Endothelial cell of umbilical vein (primary cell): ENCODE measurements at regions not wholly inside any gene's neighbourhood (a gene's known extent, or its start where the extent isn't known, plus 50 kb on each side); places are given as distances from the start of the nearest gene placed in this dataset.

Experiments used
- BruUV-seq: library from RNA; stranded (reverse); fragments of 400-500 nt; replicated peaks from 2 replicates; lab custom pipeline; 2021; lab: Mats Ljungman, UMichigan
- CTCF ChIA-PET: fragments of 300-600, 350-600 bp; sonication (Branson Sonifier 250); formaldehyde crosslinking; loops from one replicate; lab custom pipeline; 2021; ENCODE audit warnings: antibody characterized with exemption, inconsistent platforms; lab: Charles Lee
- POLR2A ChIA-PET: fragments of 300-600, 350-600 bp; sonication (Branson Sonifier 250); formaldehyde crosslinking; loops from one replicate; lab custom pipeline; 2021; ENCODE audit warnings: antibody characterized with exemption, inconsistent platforms; lab: Charles Lee
- DNase-seq: peaks from one replicate; pipeline ENCODE4 v3.0.0-alpha.2; 2011; ENCODE audit warnings: low read depth, low spot score
- FAIRE-seq: peaks from 2 replicates; lab custom pipeline; 2011; peaks lifted over from hg19 to GRCh38; lab: Jason Lieb, UNC
- H2AFZ ChIP-seq: 2 replicates; pipeline ENCODE4 v1.6.0; 2012; ENCODE audit warnings: low read depth, low read length, control low read depth, inconsistent platforms
- H3K27ac ChIP-seq: 2 replicates; pipeline ENCODE4 v1.5.1; 2011; ENCODE audit warnings: low read depth, mild to moderate bottlenecking, control low read depth, low read length, moderate library complexity; ENCODE audit not compliant: insufficient read depth
- H3K27me3 ChIP-seq, 2 experiments: 2 replicates each; pipeline versions ENCODE4 v1.6.0 to v1.6.1; 2011; ENCODE audit warnings: low read length in 2 of 2, mixed read lengths in 1 of 2; ENCODE audit not compliant: control insufficient read depth in 2 of 2, insufficient read depth in 2 of 2
- H3K36me3 ChIP-seq, 2 experiments: 2 replicates in 1 of 2; 3 replicates in 1 of 2; pipeline ENCODE4 v1.5.1; 2011; ENCODE audit warnings: low read length in 2 of 2, mild to moderate bottlenecking in 1 of 2, moderate library complexity in 1 of 2; ENCODE audit not compliant: control insufficient read depth in 2 of 2, insufficient read depth in 2 of 2; ENCODE audit errors: extremely low read depth in 1 of 2
- H3K4me1 ChIP-seq: 3 replicates; pipeline ENCODE4 v1.5.1; 2011; ENCODE audit warnings: mild to moderate bottlenecking, low read length; ENCODE audit not compliant: control insufficient read depth, insufficient read depth; ENCODE audit errors: extremely low read depth
- H3K4me2 ChIP-seq: 2 replicates; pipeline ENCODE4 v1.6.1; 2011; ENCODE audit warnings: low read length, control low read depth, mixed read lengths; ENCODE audit not compliant: insufficient read depth
- H3K4me3 ChIP-seq, 3 experiments: fragments of 200-600 bp in 1 of 3; sonication (generic), shearing (Covaris generic) in 1 of 3; replicated peaks in 1 of 3; 2 replicates each; pipeline ENCODE4 v1.5.1; 2011 to 2016; ENCODE audit warnings: control low read depth in 3 of 3, low read length in 3 of 3, mild to moderate bottlenecking in 2 of 3, inconsistent platforms in 1 of 3, low read depth in 1 of 3, moderate library complexity in 1 of 3; ENCODE audit not compliant: insufficient read depth in 1 of 3
- H3K79me2 ChIP-seq: 2 replicates; pipeline ENCODE4 v1.6.0; 2012; ENCODE audit warnings: low read length, inconsistent platforms; ENCODE audit not compliant: control insufficient read depth, insufficient read depth
- H3K9ac ChIP-seq: replicated peaks from 2 replicates; pipeline ENCODE3; 2011; ENCODE audit warnings: low read length, control low read depth; ENCODE audit not compliant: insufficient read depth; ENCODE audit errors: extremely low read depth
- H3K9me1 ChIP-seq: replicated peaks from 3 replicates; pipeline ENCODE4 v1.6.0; 2011; ENCODE audit warnings: mild to moderate bottlenecking, low read length; ENCODE audit not compliant: control insufficient read depth, insufficient read depth; ENCODE audit errors: extremely low read depth
- H3K9me3 ChIP-seq: replicated peaks from 2 replicates; pipeline ENCODE4 v1.5.1; 2012; ENCODE audit warnings: low read length, inconsistent platforms; ENCODE audit not compliant: control insufficient read depth, insufficient read depth
- H4K20me1 ChIP-seq: replicated peaks from 2 replicates; pipeline ENCODE3; 2011; ENCODE audit warnings: mild to moderate bottlenecking, low read length; ENCODE audit not compliant: control insufficient read depth, insufficient read depth; ENCODE audit errors: extremely low read depth
- EZH2 ChIP-seq: IDR thresholded peaks from 2 replicates; pipeline ENCODE4 v1.6.1; 2012; ENCODE audit warnings: borderline replicate concordance, low read depth, mild to moderate bottlenecking, moderate library complexity, low read length, inconsistent platforms; ENCODE audit not compliant: severe bottlenecking
- FOS ChIP-seq: IDR thresholded peaks from 2 replicates; pipeline ENCODE4 v1.6.1; 2011; ENCODE audit warnings: mild to moderate bottlenecking, low read length, moderate library complexity, borderline replicate concordance; ENCODE audit not compliant: insufficient read depth
- GATA2 ChIP-seq: IDR thresholded peaks from 2 replicates; pipeline ENCODE4 v1.7.0; 2011; ENCODE audit warnings: low read depth, mild to moderate bottlenecking, moderate library complexity, mixed read lengths, low read length; ENCODE audit not compliant: insufficient read length, insufficient read depth
- JUN ChIP-seq: IDR thresholded peaks from 2 replicates; pipeline ENCODE4 v1.6.1; 2011; ENCODE audit warnings: borderline replicate concordance, low read depth; ENCODE audit not compliant: insufficient read length, insufficient read depth
- MYC ChIP-seq: IDR thresholded peaks from one replicate; pipeline ENCODE4 v1.6.1; 2011; ENCODE audit warnings: mild to moderate bottlenecking, low read depth, low read length
- POLR2A ChIP-seq: IDR thresholded peaks from 2 replicates; pipeline ENCODE4 v1.6.1; 2012; ENCODE audit warnings: low read depth, mild to moderate bottlenecking, control low read depth, low read length
- POLR2AphosphoS5 ChIP-seq: IDR thresholded peaks from 2 replicates; pipeline ENCODE4 v1.6.1; 2012; ENCODE audit warnings: low read depth, mild to moderate bottlenecking, control low read depth, low read length, moderate library complexity; ENCODE audit not compliant: insufficient read depth
- dilution Hi-C: fragments of 300-500 bp; cut with MboI; formaldehyde crosslinking; loops from one replicate; pipeline ENCODE4 v1.15.0; 2019; ENCODE audit warnings: low sequenced_read_pairs; ENCODE audit not compliant: extremely low pct_ligation_motif_present
- intact Hi-C: fragments of 100-400 bp; cut with micrococcal nuclease; formaldehyde crosslinking; loops from one replicate; pipeline ENCODE4 v1.10.0; 2022
- TF ChIP-seq, protein P1 (sequence below): IDR thresholded peaks from 2 replicates; pipeline ENCODE4 v1.6.1; 2011; ENCODE audit not compliant: insufficient read depth, insufficient read length
- TF ChIP-seq, protein P2 (sequence below), 2 donors: IDR thresholded peaks; 1 replicate in 1 of 2; 2 replicates in 1 of 2; pipeline ENCODE4 v1.5.1; 2011; ENCODE audit warnings: low read length in 2 of 2, mild to moderate bottlenecking in 2 of 2, moderate library complexity in 2 of 2, control low read depth in 1 of 2, inconsistent platforms in 1 of 2, low read depth in 1 of 2; ENCODE audit not compliant: insufficient read depth in 1 of 2; ENCODE audit errors: extremely low read depth in 1 of 2

- CTCF ChIA-PET = interaction anchor here (1.4 to 1.6 kb wide), 2 partner anchors 9 to 12 kb away, joined by 4 read pairs; no protein-coding TSS in a partner anchor
- Histone ChIP-seq H3K27ac (no peak overlapping the region), H3K79me2 (no peaks in the 10 kb centered on the region), H3K4me1 (no peaks in the 10 kb centered on the region), H3K9me3 (no peaks in the 10 kb centered on the region), H3K4me3 (no peak overlapping the region), H3K36me3 (no peaks in the 10 kb centered on the region), H2AFZ (no peak overlapping the region), H3K9ac (no peak overlapping the region), H3K27me3 (no peaks in the 10 kb centered on the region), H4K20me1 (no peaks in the 10 kb centered on the region), H3K9me1 (no peaks in the 10 kb centered on the region), H3K4me2 (no peak overlapping the region)
- DNase-seq (no peak), FAIRE-seq (no peak)
- POLR2A ChIA-PET = no interaction called here
- intact Hi-C loops (no loop called here), dilution Hi-C loops (no loop called here)
- TF ChIP-seq EZH2 (no peak), FOS (no peak), GATA2 (no peak), POLR2A (no peak), JUN (no peak), MYC (no peak), POLR2AphosphoS5 (no peak)
- TF ChIP-seq, protein P1, sequence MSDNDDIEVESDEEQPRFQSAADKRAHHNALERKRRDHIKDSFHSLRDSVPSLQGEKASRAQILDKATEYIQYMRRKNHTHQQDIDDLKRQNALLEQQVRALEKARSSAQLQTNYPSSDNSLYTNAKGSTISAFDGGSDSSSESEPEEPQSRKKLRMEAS = no peak
- TF ChIP-seq, protein P2, sequence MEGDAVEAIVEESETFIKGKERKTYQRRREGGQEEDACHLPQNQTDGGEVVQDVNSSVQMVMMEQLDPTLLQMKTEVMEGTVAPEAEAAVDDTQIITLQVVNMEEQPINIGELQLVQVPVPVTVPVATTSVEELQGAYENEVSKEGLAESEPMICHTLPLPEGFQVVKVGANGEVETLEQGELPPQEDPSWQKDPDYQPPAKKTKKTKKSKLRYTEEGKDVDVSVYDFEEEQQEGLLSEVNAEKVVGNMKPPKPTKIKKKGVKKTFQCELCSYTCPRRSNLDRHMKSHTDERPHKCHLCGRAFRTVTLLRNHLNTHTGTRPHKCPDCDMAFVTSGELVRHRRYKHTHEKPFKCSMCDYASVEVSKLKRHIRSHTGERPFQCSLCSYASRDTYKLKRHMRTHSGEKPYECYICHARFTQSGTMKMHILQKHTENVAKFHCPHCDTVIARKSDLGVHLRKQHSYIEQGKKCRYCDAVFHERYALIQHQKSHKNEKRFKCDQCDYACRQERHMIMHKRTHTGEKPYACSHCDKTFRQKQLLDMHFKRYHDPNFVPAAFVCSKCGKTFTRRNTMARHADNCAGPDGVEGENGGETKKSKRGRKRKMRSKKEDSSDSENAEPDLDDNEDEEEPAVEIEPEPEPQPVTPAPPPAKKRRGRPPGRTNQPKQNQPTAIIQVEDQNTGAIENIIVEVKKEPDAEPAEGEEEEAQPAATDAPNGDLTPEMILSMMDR (IDR thresholded peaks at IDR 0.05; ENCODE audit: extremely low read depth in 1 of 2, insufficient read depth in 1 of 2, low read depth in 1 of 2, low read length in 2 of 2) = no peak
- BruUV-seq = no TSS peak
These were observed 226.0 kb upstream of the PDE3A start for GRCh38 chr12:20142316-20142715.
